ENCODE measurements at regions not wholly inside any gene's neighbourhood (a gene's known extent, or its start where the extent isn't known, plus 50 kb on each side); places are given as distances from the start of the nearest gene placed in this dataset.

DNA sequence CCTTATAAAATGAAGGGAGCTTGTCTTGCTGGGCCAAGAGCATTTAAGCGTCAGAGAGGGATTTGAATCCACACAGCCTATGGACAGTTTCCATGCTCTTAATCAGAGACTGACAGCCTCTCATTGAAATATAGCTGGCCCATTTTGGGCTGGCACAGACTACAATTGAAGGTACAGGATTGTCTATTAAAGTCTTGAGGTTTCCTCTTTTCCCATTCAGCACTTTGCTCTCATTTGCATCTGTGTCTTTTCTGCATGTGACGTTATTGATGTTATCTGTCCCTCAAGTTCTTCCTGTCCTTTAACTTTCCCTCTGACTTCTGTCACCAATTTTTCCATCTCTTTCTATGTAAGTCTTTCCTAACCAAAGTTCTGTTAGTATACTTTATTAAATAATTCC lies 133.3 kb upstream of the SFRP2 start:
- Histone ChIP-seq H3K4me3 (ENCODE audit: low read depth in 1 of 2, low read length in 2 of 2) (no peak overlapping the region), H3K36me3 (ENCODE audit: control insufficient read depth in 1 of 2, insufficient read depth in 2 of 2, low read length in 2 of 2) (no peaks in the 10 kb centered on the region), H3K27ac (ENCODE audit: low read depth, low read length) (no peak overlapping the region), H3K9me3 (ENCODE audit: control insufficient read depth in 1 of 2, low read length in 2 of 2) (no peaks in the 10 kb centered on the region), H3K9ac (ENCODE audit: low read depth in 1 of 2, low read length in 2 of 2) (no peak overlapping the region), H3K4me1 (ENCODE audit: control insufficient read depth in 1 of 2, insufficient read depth in 2 of 2, low read length in 2 of 2) (no peaks in the 10 kb centered on the region), H3K27me3 (ENCODE audit: control insufficient read depth in 1 of 2, insufficient read depth in 2 of 2, low read length in 2 of 2) (no peaks in the 10 kb centered on the region)

DNA sequence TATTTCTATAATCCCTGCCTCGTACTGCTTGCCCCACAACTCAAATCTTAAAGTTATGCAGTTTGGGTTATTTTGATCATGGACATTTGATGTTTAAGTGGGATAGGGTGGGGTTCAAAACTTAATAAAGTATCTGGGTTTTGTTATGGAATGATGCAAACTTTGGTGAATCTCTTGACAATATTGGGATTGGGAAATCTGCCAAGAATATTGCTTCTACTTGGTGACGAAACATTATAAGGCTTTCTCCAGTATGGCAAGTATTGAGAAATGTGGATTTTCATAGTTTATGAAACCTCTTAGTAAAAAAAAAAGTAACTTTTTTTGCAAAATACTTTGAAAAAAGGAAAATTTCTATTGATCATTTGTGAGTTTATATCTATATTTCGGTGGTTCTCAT lies 130.8 kb upstream of the SFRP2 start:
- H3K9me3 ChIP-seq (ENCODE audit: control insufficient read depth in 1 of 2, low read length in 2 of 2): no peaks in the 10 kb centered on the region
- no peak overlapping the region for H3K9ac ChIP-seq (ENCODE audit: low read depth in 1 of 2, low read length in 2 of 2)
- H3K4me3 ChIP-seq (ENCODE audit: low read depth in 1 of 2, low read length in 2 of 2): no peak overlapping the region
- H3K36me3 ChIP-seq (ENCODE audit: control insufficient read depth in 1 of 2, insufficient read depth in 2 of 2, low read length in 2 of 2): no peaks in the 10 kb centered on the region
- no peaks in the 10 kb centered on the region for H3K27me3 ChIP-seq (ENCODE audit: control insufficient read depth in 1 of 2, insufficient read depth in 2 of 2, low read length in 2 of 2)
- no peak overlapping the region for H3K27ac ChIP-seq (ENCODE audit: low read depth, low read length)
- no peaks in the 10 kb centered on the region for H3K4me1 ChIP-seq (ENCODE audit: control insufficient read depth in 1 of 2, insufficient read depth in 2 of 2, low read length in 2 of 2)

DNA sequence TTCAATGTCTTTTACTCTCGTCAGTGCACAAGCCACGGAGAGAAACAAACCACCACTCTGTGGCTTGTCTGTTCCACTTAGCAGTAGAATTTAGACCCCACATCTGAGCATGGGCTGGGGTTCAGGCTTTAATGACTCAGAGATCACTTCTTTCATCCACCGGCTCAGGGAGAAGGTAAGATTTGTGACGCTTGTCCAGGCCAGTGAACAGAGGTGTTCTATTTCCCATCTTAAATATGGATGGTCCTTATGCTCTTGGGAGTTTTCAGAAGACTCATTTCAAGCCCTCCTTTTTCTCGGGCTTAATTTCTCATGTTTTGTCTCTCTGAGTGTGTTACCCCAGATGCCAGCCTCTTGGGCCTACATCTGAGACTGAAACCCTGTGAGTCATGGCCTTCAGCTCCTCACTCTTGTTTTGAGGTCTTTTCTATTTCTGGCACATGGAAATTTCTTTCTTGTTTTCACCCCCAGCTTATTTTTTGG lies 127.4 kb upstream of the SFRP2 start:
- no peaks in the 10 kb centered on the region for H3K4me1 ChIP-seq (ENCODE audit: control insufficient read depth in 1 of 2, insufficient read depth in 2 of 2, low read length in 2 of 2)
- no peak overlapping the region for H3K4me3 ChIP-seq (ENCODE audit: low read depth in 1 of 2, low read length in 2 of 2)
- H3K9me3 ChIP-seq (ENCODE audit: control insufficient read depth in 1 of 2, low read length in 2 of 2): no peaks in the 10 kb centered on the region
- H3K27ac ChIP-seq (ENCODE audit: low read depth, low read length): no peak overlapping the region
- no peaks in the 10 kb centered on the region for H3K27me3 ChIP-seq (ENCODE audit: control insufficient read depth in 1 of 2, insufficient read depth in 2 of 2, low read length in 2 of 2)
- no peaks in the 10 kb centered on the region for H3K36me3 ChIP-seq (ENCODE audit: control insufficient read depth in 1 of 2, insufficient read depth in 2 of 2, low read length in 2 of 2)
- H3K9ac ChIP-seq (ENCODE audit: low read depth in 1 of 2, low read length in 2 of 2): no peak overlapping the region

DNA sequence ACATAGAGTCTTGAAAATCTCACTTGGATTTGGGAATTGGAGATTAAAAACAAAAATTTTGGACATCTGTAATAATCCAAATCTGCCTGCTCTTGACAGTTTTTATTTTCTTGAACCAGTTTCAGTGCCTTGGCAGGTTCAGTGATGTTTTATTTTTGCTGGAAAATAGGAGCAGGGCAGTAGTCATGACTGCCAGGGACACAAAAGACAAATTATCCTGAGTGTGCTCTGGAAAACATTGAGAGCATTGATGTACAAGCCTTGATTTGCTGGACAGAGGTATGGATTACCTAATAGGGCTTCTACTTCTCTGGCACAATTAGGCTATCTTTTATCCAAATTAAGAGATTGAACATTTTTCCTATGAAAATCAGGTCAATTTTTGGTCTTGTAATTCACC lies 123.4 kb upstream of the SFRP2 start:
- no peaks in the 10 kb centered on the region for H3K27me3 ChIP-seq (ENCODE audit: control insufficient read depth in 1 of 2, insufficient read depth in 2 of 2, low read length in 2 of 2)
- H3K4me3 ChIP-seq (ENCODE audit: low read depth in 1 of 2, low read length in 2 of 2): no peak overlapping the region
- no peaks in the 10 kb centered on the region for H3K9me3 ChIP-seq (ENCODE audit: control insufficient read depth in 1 of 2, low read length in 2 of 2)
- no peaks in the 10 kb centered on the region for H3K4me1 ChIP-seq (ENCODE audit: control insufficient read depth in 1 of 2, insufficient read depth in 2 of 2, low read length in 2 of 2)
- no peaks in the 10 kb centered on the region for H3K36me3 ChIP-seq (ENCODE audit: control insufficient read depth in 1 of 2, insufficient read depth in 2 of 2, low read length in 2 of 2)
- no peak overlapping the region for H3K9ac ChIP-seq (ENCODE audit: low read depth in 1 of 2, low read length in 2 of 2)
- no peak overlapping the region for H3K27ac ChIP-seq (ENCODE audit: low read depth, low read length)

DNA sequence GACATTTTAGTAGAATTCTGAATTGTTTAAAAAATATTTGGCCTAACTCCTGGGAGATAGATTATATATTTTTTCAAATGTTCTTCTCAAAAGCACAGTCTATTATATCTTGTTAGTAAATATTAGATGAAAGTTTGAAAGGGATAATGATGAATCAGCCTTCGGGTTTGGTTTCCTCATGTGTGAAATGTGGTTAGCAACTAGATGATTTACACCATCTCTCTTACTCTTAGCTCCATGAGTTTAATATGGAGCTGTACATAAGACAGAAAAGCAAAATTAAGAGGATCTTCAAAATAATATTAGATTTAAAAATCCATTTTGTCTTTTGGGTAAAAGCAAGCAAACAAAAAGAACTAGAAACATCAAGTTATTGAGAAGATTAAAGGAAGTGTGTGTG lies 120.8 kb upstream of the SFRP2 start:
- Histone ChIP-seq H3K4me3 (ENCODE audit: low read depth in 1 of 2, low read length in 2 of 2) (no peak overlapping the region), H3K27ac (ENCODE audit: low read depth, low read length) (no peak overlapping the region), H3K4me1 (ENCODE audit: control insufficient read depth in 1 of 2, insufficient read depth in 2 of 2, low read length in 2 of 2) (no peaks in the 10 kb centered on the region), H3K36me3 (ENCODE audit: control insufficient read depth in 1 of 2, insufficient read depth in 2 of 2, low read length in 2 of 2) (no peaks in the 10 kb centered on the region), H3K9ac (ENCODE audit: low read depth in 1 of 2, low read length in 2 of 2) (no peak overlapping the region), H3K27me3 (ENCODE audit: control insufficient read depth in 1 of 2, insufficient read depth in 2 of 2, low read length in 2 of 2) (no peaks in the 10 kb centered on the region), H3K9me3 (ENCODE audit: control insufficient read depth in 1 of 2, low read length in 2 of 2) (no peaks in the 10 kb centered on the region)

DNA sequence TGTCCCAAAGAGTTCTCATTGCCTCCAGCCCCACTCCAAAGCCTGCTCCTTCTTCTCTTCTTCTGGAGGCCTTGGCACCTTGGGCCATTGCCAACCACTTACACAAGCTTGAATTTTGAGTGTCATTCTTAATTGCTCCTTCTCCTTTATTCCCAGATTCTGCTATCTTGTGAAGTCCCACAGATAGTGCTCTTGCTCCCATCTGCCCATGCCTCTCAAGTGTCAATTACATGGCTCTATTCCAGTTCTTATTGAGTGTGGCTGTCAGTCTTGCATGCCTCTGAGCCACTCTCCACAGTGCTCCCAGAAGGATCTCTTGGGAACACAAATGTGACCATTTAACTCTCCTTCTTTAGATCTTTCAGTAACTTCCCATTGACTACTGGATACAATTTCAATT lies 117.3 kb upstream of the SFRP2 start:
- Histone ChIP-seq H3K9me3 (ENCODE audit: control insufficient read depth in 1 of 2, low read length in 2 of 2) (no peaks in the 10 kb centered on the region), H3K9ac (ENCODE audit: low read depth in 1 of 2, low read length in 2 of 2) (no peak overlapping the region), H3K36me3 (ENCODE audit: control insufficient read depth in 1 of 2, insufficient read depth in 2 of 2, low read length in 2 of 2) (no peaks in the 10 kb centered on the region), H3K4me3 (ENCODE audit: low read depth in 1 of 2, low read length in 2 of 2) (no peak overlapping the region), H3K4me1 (ENCODE audit: control insufficient read depth in 1 of 2, insufficient read depth in 2 of 2, low read length in 2 of 2) (no peaks in the 10 kb centered on the region), H3K27ac (ENCODE audit: low read depth, low read length) (no peak overlapping the region), H3K27me3 (ENCODE audit: control insufficient read depth in 1 of 2, insufficient read depth in 2 of 2, low read length in 2 of 2) (no peaks in the 10 kb centered on the region)

DNA sequence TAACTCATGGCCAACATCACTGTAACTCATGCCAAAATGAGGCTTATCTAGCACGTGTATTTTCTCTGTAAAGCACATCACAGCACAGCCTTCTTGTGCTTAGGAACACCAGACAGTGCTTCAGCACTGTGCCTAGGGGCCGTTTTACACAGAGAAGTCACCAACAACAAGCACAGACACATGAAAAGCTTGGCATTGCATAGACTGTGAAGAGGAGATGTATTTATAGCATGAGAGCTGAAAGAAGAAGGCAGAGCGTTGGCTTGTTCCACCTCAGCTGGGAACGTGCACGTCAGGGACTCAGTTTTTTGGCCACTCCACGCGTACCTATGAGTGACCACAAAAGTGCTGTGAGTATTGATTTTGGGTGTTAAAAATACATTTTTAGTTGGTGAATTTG lies 116.3 kb upstream of the SFRP2 start:
- Histone ChIP-seq H3K27me3 (ENCODE audit: control insufficient read depth in 1 of 2, insufficient read depth in 2 of 2, low read length in 2 of 2) (no peaks in the 10 kb centered on the region), H3K9me3 (ENCODE audit: control insufficient read depth in 1 of 2, low read length in 2 of 2) (no peaks in the 10 kb centered on the region), H3K4me1 (ENCODE audit: control insufficient read depth in 1 of 2, insufficient read depth in 2 of 2, low read length in 2 of 2) (no peaks in the 10 kb centered on the region), H3K9ac (ENCODE audit: low read depth in 1 of 2, low read length in 2 of 2) (no peak overlapping the region), H3K36me3 (ENCODE audit: control insufficient read depth in 1 of 2, insufficient read depth in 2 of 2, low read length in 2 of 2) (no peaks in the 10 kb centered on the region), H3K4me3 (ENCODE audit: low read depth in 1 of 2, low read length in 2 of 2) (no peak overlapping the region), H3K27ac (ENCODE audit: low read depth, low read length) (no peak overlapping the region)

DNA sequence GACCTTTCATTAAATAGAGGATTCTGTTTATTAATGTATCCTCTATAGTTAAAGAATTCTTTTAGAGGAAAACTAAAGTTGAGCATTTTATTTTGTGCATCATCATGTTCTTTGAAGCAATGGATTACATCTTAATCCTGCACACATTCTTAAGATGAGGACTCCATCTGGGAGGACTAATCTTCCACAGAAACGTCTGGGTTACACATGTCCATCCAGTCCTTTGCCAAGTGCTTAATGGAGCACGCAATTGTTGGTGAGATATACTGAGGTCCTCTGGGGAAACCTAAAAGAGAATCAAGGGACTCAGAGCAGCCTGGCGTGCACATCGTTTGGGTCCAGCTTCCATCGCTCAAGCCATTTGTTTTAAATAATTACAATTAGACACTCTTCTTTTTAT lies 115.1 kb upstream of the SFRP2 start:
- no peak overlapping the region for H3K27ac ChIP-seq (ENCODE audit: low read depth, low read length)
- H3K4me1 ChIP-seq (ENCODE audit: control insufficient read depth in 1 of 2, insufficient read depth in 2 of 2, low read length in 2 of 2): no peaks in the 10 kb centered on the region
- H3K4me3 ChIP-seq (ENCODE audit: low read depth in 1 of 2, low read length in 2 of 2): no peak overlapping the region
- H3K27me3 ChIP-seq (ENCODE audit: control insufficient read depth in 1 of 2, insufficient read depth in 2 of 2, low read length in 2 of 2): no peaks in the 10 kb centered on the region
- H3K9me3 ChIP-seq (ENCODE audit: control insufficient read depth in 1 of 2, low read length in 2 of 2): no peaks in the 10 kb centered on the region
- no peak overlapping the region for H3K9ac ChIP-seq (ENCODE audit: low read depth in 1 of 2, low read length in 2 of 2)
- H3K36me3 ChIP-seq (ENCODE audit: control insufficient read depth in 1 of 2, insufficient read depth in 2 of 2, low read length in 2 of 2): no peaks in the 10 kb centered on the region

DNA sequence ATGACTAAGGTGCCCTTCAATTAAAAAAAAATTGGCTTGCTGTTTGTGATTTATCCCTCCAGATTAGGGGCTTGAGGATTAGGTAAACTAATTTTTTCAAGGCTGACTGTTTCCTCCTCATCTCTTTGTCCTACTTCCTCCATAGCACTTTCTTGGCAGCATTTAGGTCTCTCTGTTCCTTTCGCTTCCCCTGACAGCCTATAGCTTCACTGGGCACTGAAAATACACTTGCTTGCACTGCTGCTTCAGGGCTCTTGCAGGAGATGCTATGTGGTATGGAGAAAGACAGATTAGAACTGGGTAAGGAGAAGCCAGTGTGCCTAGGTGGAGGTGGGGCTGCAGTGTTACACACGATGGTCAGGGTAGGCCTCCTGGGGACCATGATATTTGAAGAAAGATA lies 112.3 kb upstream of the SFRP2 start:
- Histone ChIP-seq H3K36me3 (ENCODE audit: control insufficient read depth in 1 of 2, insufficient read depth in 2 of 2, low read length in 2 of 2) (no peaks in the 10 kb centered on the region), H3K4me3 (ENCODE audit: low read depth in 1 of 2, low read length in 2 of 2) (no peak overlapping the region), H3K4me1 (ENCODE audit: control insufficient read depth in 1 of 2, insufficient read depth in 2 of 2, low read length in 2 of 2) (no peaks in the 10 kb centered on the region), H3K27me3 (ENCODE audit: control insufficient read depth in 1 of 2, insufficient read depth in 2 of 2, low read length in 2 of 2) (no peaks in the 10 kb centered on the region), H3K9me3 (ENCODE audit: control insufficient read depth in 1 of 2, low read length in 2 of 2) (no peaks in the 10 kb centered on the region), H3K27ac (ENCODE audit: low read depth, low read length) (no peak overlapping the region), H3K9ac (ENCODE audit: low read depth in 1 of 2, low read length in 2 of 2) (no peak overlapping the region)

DNA sequence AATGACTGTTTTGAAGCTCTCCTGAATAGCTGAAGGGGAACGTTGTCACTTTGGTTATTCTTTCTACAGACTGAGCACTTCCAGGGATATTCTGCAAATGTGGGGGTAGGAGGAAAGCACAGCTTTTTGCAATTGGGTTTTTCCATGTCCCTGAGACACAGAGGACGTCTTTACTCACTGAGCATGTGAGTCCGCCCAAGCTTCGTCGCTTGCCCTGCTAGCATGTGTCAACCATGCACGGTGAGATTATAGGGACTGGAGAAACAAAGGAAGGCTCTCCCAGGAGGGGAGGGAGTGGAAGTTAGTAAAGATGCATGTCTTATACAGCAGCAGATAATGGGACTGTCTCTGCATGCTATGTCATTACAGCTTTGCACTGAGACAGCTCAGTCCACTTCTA lies 111.5 kb upstream of the SFRP2 start:
- Histone ChIP-seq H3K27ac (ENCODE audit: low read depth, low read length) (no peak overlapping the region), H3K4me1 (ENCODE audit: control insufficient read depth in 1 of 2, insufficient read depth in 2 of 2, low read length in 2 of 2) (no peaks in the 10 kb centered on the region), H3K9ac (ENCODE audit: low read depth in 1 of 2, low read length in 2 of 2) (no peak overlapping the region), H3K9me3 (ENCODE audit: control insufficient read depth in 1 of 2, low read length in 2 of 2) (no peaks in the 10 kb centered on the region), H3K36me3 (ENCODE audit: control insufficient read depth in 1 of 2, insufficient read depth in 2 of 2, low read length in 2 of 2) (no peaks in the 10 kb centered on the region), H3K27me3 (ENCODE audit: control insufficient read depth in 1 of 2, insufficient read depth in 2 of 2, low read length in 2 of 2) (no peaks in the 10 kb centered on the region), H3K4me3 (ENCODE audit: low read depth in 1 of 2, low read length in 2 of 2) (no peak overlapping the region)

DNA sequence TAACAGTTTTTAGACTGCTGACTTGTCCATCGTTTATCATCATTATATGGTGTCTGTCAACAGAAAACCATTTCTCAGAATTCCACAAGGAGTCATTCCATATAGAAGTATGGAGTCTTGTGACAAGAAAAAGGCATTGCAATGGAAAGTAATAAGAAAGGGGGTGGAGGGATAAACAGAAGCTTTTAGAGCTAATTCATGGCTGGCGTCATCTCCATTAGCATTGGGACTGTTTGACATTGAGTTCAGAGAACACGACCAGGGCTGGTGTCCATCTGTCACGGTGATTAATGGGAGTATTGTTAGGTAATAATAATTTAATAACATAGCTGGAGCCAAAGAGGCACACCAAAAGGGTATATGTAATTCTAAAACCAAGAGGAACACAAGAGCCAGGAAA lies 101.9 kb upstream of the SFRP2 start:
- Histone ChIP-seq H3K9ac (ENCODE audit: low read depth in 1 of 2, low read length in 2 of 2) (no peak overlapping the region), H3K36me3 (ENCODE audit: control insufficient read depth in 1 of 2, insufficient read depth in 2 of 2, low read length in 2 of 2) (no peaks in the 10 kb centered on the region), H3K9me3 (ENCODE audit: control insufficient read depth in 1 of 2, low read length in 2 of 2) (no peaks in the 10 kb centered on the region), H3K4me3 (ENCODE audit: low read depth in 1 of 2, low read length in 2 of 2) (no peak overlapping the region), H3K27me3 (ENCODE audit: control insufficient read depth in 1 of 2, insufficient read depth in 2 of 2, low read length in 2 of 2) (no peaks in the 10 kb centered on the region), H3K27ac (ENCODE audit: low read depth, low read length) (no peak overlapping the region), H3K4me1 (ENCODE audit: control insufficient read depth in 1 of 2, insufficient read depth in 2 of 2, low read length in 2 of 2) (no peaks in the 10 kb centered on the region)
